ENCODE measurements at regions not wholly inside any gene's neighbourhood (a gene's known extent, or its start where the extent isn't known, plus 50 kb on each side); places are given as distances from the start of the nearest gene placed in this dataset.

DNA sequence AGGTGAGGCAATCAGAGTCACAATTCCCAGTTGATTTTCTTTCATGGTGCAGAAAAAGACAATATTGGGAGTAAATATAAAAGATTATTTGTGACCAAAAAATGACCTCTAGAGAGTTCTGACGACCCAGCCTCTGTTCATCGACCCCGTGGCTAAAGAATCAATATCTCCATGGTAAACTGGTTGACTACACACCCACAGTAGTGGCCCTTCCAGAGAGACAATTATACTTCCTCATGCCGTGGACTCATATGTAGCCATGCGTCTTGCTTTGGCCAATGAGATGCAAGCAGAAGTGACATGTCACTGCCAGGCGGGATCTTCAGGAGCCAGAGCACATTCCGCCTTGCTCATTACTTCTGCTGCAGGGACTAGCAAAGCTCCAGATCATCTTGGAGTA, 163.3 kb upstream of the RAD23B start:
- no peak for DNase-seq

DNA sequence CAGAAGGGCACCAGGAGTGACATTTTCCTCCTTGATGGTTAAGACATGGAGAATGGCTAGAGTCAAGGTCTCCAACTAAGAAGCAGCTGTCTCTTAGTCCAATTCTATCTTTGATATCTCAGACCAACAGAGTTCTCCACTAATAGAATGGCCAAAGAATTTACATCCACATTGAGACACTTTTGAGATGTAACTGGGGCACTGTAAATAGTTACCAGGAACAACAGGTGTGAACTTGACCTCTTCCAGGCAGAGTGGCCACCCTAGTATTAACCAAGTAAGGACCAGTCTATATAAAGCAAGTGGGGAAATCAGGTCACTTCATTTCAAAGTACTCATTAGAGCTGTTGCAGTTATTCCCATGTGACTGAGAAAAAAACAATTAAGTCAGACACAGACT, 159.7 kb upstream of the RAD23B start:
- no peak for DNase-seq

DNA sequence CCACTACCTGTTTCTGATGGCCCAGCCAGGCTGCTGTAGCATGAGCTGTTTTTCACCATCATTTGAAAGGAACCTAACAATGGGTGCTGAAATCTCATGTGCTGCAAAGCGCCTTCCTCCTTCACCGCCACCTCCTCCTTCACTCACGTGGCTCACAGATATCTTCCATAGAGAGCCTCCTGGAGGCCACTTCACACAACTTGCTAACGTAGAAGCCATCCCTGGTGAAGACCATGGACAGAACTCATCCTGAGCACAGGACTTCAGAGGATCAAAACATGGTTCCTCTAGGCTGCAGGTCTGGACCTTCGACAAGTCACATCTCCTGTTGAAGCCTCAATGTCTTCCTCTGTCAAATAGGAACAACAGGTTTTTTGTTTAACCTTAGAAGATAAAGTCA, 155.5 kb upstream of the RAD23B start:
- DNase-seq = no peak

DNA sequence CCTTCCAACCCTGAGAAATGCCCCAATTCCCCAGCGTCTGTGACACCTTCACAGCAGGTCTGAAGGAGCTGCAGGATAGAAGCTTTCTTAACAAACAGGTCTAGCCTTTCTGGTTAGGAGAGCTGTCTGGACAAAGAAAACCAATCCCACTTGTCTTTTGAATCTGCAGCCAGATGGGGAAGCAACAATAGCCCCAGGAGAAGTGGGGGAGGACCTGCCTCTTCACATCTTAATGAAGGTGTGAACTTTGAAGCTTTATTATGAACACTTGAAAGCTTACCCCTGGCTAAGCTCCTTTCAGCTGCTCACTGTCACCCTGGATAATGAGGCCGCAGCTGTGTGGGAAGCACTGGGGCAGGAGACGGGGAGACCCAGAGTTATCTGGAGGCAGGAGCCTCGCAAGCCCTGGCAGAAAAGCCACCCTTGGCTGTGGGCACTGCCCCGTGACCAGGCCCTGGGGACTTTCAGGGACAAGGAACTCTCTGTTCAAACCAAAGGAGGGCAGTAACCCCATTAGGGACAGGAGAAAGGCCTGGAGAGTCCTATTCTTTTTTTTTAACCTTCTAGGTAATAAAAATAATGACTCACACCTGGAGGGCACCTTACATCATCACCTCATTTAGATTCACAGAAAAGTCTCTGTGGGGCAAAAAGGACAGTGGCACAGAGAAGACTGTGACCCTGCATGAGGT, 151.8 kb upstream of the RAD23B start:
- DNase-seq = no peak

DNA sequence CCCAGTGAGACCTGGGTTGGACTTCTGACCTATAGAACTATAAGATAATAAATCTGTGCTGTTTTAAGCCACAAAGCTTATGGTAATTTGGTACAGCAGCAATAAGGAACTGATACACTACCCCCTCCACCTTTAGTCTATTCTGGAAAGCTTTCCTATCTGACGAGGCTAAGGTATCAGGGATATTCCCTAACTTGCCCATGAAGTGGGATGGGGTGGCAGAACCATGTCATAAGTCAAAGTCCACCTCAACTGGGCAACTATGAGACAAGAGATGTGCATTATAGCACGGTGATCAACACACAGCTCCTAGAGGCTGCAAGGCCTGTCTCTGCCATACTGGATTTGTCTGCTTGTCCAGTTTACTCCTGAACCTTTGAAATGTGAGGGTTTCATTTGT, 146.8 kb upstream of the RAD23B start:
- DNase-seq = no peak

DNA sequence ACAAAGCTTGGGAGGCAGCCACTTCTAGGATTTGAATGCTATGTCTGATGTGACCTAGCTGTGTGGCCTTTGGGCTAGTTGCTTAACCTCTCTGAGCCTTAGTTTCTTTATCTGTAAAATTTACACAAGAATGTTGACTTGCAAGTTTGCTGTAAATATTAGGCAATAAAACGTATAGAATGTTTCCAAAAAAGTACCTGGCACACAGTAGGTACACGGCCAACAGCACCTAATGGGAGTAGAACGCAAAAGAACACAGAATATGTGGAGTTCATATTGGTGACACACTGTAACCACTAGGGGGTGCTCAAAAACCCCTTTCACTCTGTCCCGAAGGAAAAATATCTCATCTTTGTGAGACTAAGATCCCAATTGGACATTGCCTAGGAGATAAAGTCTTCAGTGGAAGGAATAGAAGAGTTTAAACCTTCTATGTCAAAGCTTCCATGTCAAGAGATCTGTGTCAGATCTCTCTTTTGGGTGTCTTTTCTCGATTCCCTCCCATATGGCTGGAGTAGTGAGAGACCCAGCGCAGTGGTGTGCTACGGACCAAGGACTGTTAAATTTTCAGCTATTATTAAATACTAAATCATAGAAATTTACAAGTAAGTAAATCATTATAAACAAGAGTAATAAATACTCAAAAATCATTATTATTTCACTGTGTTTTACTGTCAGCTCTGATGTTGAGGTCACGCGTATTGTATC, 145.4 kb upstream of the RAD23B start:
- no peak for DNase-seq

DNA sequence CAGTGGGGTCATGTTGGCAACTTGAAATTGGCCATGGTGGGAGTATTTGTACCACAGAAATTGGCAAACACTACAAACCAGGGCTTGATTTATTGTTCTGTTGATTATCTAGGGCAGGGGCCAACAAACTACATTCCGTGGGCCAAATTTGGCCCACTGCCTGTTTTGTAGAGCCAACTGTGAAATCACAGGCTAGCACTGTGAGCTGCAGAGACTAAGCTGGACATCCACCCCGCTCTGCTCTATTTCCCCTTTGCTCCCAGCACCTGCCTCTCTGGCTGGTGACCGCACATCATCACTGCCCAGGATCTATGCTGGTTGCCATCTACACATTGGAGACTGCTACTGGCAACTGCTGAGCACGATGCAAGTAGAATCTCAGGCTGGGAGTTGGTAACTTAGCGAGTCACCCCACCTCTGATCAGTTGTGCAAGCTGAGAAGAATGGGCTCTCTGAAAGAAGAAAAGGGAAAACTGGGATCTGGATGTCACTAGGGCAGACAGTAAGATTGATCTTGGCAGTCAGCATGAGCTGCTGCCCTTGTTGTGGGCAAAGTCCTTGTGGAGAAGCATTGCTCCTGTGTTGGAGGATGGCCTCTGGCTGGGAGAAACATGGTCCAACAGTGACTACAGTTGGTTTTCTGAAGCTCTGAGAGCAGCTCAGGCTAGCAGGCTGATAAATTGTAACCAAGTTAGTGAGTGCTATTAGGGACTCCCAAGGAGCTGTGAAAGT, 144.7 kb upstream of the RAD23B start:
- DNase-seq = no peak

DNA sequence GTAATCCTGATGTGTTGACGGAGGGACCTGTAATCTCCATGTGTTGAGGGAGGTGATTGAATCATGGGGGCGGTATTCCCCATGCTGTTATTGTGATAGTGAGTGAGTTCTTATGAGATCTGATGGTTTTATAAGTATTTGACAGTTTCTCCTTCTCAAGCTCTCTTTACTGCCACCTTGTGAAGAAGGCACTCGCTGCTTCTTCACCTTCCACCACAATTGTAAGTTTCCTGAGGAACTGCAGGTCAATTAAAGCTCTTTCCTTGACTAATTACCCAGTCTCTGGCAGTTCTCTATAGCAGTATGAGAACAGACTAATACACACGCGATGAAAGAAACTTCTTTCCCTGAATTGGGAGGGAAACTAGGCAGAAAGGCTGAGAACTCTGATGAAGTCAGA, 141.1 kb upstream of the RAD23B start:
- no peak for DNase-seq

DNA sequence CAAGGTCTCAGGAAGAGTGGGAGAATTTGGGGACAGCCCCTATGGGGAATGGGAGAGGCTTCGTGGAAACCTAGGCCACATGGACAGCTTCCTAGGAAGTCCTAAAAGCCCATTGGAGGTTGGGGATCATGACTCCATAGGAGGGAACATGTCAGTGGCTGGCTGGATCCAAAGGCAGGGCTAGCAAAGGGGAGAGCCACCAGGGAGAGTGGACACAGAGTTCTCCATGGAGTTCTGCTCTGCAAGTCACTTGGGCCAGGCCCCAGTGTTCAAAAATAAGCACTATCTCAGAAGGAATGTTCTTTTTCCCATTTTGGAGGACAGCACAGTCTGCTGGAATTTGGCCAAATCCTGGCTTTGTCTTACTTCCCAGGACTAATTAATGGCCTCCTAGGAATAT, 140.6 kb upstream of the RAD23B start:
- no peak for DNase-seq

DNA sequence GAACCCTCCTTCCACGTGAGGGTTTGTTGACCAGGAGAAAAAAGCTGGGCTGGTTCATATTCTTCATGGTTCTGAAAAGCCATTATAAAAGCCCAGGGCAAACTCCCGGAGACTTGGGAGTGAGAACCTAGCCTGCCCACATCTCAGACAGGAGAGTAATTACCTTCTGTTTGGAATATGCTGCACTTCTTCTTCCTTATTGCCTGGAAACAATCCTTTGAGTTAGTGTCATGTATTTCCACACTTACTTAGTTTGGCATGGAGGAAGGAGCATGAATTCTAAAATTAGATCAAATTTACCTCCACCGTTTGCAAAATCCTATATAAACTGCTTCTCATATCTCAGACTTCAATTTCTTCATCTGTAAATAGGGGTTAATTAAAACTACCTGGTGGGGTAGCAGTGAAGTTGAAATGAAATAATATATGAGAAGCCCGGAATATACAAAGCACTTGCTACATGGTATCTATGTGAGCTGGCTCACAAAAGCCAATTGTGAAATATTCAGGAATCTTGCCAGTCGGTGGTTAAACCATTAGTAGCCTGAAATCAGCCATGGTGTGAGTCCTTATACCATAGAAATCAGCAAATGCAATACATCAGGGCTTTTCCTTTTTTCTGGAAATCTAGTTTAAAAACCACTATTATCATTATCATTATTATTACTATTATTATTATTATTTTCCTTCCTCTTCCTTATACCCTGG, 140.0 kb upstream of the RAD23B start:
- no peak for DNase-seq

DNA sequence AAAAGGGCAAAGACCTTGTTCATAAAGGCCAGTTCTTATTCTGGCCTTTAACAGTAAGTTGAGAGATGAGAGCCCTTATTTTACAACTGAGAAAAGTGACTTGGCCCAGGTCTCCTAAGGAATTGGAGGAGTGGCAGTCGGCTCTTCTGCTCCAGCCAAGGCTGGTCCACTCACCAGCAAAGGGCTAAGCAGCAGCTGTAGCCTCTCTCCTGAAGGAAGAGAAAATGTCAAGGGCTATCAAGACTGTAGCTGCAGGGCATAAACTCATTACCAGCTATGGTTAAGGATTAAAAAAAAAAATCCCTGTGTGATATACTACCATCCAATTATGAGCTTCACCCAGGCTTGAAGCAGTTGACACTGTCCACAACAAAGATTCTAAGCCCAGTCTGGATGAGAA, 138.6 kb upstream of the RAD23B start:
- no peak for DNase-seq

DNA sequence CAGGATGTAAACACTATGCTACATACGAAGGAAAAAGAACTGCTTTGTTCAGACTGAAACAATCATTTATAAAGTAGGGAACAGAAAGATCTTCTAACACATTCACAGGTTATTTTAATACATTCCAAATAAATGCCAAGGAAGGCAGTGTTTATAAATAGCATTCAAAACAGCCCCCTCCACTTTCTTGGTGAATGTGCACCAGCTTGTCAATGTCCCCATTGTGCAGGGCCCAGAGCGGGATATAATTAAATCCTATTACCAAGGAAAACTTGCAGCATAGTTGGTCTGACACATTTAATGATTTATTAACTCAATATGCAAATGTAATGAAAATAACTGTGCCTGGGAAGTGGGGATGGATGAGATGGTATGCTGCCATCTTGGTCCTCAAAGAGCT, 135.9 kb upstream of the RAD23B start:
- DNase-seq = no peak

DNA sequence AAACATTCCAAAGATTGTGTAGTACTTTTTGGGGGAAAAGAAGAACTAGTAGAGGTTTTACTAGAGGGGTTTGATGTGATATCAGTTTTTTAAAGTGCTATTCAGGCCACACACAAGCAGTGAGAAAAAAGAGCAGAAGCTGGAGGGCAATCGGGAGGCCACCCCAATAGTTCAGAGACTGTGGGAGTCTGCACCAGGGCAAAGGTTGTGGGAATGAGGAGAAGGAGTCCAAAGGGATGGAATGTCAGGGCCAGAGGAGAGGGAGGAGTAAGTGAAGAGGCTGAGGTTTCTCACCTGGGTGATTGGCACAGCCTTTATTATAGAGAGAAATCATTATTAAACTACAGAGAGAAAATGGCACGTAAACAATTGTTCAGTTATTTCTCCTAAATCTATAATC, 134.9 kb upstream of the RAD23B start:
- DNase-seq = no peak

DNA sequence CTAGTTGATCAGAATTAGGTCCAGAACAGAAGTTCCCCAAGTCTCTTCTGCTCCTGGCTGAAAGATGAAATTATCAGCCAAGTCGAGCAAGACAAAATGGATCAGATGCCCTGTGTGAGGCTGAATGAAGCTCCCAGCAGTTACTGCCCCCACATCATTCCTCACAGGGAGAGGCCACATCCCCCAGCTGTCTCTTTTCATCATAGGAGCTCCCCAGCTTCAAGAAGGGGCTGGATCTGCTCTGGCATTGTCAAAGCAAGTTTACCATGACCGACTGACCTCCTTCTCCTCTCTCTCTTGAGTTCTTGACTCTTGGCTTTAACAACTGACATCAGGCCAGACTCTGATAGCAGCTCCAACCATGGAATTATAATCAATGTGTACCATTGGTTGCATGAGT, 133.3 kb upstream of the RAD23B start:
- DNase-seq = no peak

DNA sequence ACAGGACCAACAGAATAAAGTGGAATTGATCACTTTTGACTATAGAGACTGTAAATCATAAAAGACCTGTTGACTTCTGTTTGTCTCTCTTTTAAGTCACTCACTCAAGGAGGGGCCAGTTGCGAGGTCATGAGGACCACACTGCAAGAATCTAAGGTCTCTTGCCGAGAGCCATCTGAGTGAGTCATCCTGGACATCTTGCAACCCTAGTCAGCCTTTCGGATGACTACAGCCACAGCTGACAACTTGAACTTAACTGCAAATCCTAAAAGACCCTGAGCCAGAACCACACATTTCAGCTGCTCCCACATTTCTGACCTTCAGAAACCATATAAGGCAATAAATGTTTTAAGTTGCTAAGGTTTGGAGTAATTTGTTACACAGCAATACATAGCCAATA, 129.7 kb upstream of the RAD23B start:
- no peak for DNase-seq

DNA sequence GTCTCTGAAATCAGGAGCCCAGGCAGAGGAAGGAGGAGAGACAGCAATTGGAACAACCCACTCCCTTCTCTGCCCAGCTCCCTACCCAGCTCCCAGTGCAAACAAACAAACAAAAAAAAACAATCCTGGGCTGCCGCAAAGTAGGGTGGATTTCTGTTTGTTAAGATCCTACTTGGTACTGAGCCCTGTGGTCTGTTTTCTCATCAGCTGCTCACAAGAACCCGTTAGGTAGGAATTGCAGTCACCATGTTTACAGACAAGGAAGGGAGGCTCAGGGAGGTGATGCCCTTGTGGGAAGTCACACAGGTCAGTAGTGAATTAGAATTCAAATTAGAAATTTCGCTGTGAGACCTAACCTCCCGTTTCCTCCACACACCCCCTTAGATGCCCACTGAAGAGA, 128.8 kb upstream of the RAD23B start:
- DNase-seq = no peak

DNA sequence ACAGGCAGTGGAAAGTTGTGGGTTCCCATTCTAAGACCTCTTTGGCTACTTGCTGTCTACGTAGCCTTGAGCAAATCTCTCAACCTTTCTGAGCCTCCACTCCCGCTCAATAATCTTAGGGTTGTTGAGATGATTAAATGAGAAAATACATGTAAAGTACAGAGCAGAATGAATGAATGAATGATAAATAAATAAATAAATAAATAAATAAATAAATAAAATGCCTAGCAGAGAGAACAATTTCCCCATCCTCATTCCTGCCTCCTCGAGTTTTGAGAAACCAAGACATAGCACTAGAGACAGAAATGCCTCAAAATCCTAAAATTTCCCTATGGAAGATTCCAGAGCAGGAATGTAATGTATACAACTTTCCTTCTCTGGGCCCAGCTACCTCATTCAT, 128.3 kb upstream of the RAD23B start:
- DNase-seq = no peak

DNA sequence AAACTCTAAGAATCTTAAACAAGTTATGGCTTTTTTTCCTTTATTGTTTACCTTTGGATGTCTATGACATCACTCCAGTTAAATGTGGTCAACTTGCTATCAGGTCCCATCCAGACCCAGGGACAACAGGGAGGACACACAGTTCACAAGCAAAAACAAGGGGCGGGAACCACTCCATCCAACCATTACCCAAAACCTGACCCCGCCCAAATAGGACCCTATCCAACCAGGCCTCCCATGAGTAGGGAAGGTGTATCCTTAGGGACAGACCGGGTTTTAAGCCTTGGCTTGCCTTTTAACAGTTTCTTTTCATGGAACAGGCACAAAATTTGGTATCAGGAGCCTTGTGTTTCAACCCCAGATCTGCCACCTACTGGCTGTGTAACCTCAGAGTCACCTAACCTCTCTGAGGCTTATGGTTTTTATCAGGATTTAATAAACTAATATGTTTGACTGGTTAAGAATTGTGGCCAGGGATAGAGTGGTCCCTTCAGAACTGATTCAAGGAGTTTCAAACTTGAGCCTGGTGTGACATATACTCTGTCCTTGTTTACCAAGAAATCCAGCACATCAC, 127.7 kb upstream of the RAD23B start:
- no peak for DNase-seq

DNA sequence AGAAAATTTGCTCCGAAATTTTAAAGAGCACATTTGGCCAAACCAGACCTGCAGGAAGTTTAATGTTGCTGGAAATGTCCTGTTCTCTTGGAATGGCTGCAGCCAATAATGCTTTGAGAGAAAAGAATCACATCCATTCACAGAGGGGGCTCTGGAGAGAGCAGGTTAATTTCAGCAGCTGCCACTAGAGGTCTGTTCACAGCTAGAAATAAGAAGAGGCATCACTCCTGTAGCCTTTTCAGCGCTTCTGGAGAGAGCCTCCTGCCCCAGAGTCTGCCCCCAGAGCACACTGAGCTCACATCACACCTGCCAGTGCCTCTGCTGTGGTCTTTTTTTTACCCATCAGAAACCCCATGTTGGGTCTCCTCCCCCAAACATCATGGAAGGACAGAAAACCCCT, 124.8 kb upstream of the RAD23B start:
- DNase-seq = no peak

DNA sequence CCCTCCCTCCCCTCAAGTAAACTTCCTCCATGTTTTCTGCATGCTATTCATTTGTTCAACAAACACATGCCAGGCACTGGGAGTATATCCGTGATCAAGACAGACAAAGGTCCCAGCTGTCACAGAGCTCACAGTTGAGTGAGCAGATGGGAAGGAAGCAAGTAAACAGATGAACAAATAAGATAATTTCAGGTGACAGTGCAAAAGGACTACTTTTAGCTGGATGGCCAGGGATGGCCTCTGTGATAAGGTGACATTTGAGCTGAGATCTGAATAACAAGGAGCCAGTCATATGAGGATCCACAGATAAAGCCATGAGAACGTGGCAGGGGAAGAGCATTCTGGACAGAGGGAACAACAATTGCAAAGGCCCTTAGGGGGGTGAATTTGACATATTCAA, 121.7 kb upstream of the RAD23B start:
- no peak for DNase-seq

DNA sequence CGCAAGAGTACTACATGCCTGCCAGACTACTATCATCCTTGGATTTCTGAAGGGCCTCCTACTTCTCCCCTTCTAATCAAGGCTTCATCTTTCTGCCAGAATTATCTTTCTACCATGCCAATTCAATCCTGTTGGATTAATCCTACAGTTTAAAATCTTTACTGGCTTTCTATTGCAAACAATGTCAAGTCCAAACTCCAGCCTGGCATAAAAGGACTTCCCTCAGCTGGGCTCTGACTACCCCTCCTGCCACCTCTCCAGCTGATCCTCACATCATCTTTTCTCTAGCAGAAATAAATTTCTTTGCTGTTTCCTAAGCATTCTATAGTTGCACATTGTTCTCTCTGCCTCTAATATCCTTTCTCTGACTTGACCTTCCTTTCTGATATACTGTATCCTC, 119.7 kb upstream of the RAD23B start:
- no peak for DNase-seq

DNA sequence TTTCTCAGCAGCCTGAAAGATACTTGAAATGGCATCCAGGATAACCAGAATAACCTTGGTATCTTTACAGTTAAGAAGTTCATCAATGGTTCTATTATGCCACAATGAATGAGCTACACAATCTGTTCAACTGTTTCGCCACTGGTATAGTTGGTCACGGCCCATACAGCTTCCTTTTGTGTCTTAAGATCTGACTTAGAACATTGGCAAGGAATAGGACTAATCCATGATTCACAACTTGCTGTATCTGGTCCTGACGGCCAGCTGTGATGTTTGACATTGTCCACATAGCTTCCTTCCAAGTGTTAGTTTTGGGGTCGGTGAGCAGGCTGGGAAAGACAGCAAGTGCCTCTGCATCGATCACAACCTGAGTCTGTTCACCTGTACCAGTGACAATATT, 113.3 kb upstream of the RAD23B start:
- DNase-seq = no peak

DNA sequence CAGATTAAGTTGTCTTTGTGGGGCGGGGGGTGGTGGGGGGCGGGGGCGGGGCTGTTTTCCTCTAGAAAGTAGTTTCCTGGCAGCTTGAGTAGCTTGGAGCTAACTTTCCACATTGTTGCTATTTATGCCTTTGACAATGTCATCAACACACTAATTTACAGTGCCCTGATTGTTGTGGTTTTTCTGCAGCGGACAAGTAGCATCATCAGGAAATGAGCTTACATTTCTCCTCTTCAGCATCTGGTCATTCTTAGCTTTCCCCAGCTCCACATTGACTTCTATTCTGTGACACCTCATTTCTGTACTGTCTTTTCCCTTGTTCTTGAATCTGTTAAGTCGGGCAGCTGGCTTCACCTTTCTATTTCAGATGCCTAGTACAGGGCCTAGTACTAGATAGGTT, 112.3 kb upstream of the RAD23B start:
- DNase-seq = no peak
